ENCODE measurements at regions not wholly inside any gene's neighbourhood (a gene's known extent, or its start where the extent isn't known, plus 50 kb on each side); places are given as distances from the start of the nearest gene placed in this dataset.

DNA sequence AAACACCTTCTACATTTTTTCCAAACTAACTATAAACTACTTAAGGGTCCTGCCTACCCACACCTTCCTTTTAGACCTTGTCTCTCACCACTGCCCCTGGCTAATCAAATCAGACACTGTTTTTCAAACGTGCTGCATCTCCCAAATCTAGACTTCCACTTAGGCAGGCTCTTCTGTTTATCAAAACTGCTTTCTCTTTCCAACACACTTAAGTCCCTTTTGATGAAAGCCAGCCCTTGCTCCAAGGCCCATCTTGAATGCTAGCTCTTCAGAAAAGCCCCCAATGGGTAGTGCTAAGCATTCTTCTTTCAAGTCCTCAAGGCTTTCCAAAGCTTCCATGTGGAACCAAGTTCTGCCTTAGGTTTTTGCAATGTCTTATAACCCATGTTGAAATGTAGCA is 888.3 kb downstream of the TUSC7 start:
- TF ChIP-seq, protein P1, sequence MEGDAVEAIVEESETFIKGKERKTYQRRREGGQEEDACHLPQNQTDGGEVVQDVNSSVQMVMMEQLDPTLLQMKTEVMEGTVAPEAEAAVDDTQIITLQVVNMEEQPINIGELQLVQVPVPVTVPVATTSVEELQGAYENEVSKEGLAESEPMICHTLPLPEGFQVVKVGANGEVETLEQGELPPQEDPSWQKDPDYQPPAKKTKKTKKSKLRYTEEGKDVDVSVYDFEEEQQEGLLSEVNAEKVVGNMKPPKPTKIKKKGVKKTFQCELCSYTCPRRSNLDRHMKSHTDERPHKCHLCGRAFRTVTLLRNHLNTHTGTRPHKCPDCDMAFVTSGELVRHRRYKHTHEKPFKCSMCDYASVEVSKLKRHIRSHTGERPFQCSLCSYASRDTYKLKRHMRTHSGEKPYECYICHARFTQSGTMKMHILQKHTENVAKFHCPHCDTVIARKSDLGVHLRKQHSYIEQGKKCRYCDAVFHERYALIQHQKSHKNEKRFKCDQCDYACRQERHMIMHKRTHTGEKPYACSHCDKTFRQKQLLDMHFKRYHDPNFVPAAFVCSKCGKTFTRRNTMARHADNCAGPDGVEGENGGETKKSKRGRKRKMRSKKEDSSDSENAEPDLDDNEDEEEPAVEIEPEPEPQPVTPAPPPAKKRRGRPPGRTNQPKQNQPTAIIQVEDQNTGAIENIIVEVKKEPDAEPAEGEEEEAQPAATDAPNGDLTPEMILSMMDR (IDR thresholded peaks at IDR 0.05; ENCODE audit: extremely low read depth, missing control alignments) = no peak
- no peak for DNase-seq (ENCODE audit: low spot score)

GRCh38 chr3:117600112-117600511 is 890.5 kb downstream of the TUSC7 start:
- TF ChIP-seq, protein P1 (IDR thresholded peaks at IDR 0.05; ENCODE audit: extremely low read depth, missing control alignments) = no peak
- DNase-seq (ENCODE audit: low spot score) = no peak

- TF ChIP-seq, protein P1 (IDR thresholded peaks at IDR 0.05; ENCODE audit: extremely low read depth, missing control alignments) = no peak
- no peak for DNase-seq (ENCODE audit: low spot score)
These were observed 891.1 kb downstream of the TUSC7 start for GRCh38 chr3:117600666-117601065.

DNA sequence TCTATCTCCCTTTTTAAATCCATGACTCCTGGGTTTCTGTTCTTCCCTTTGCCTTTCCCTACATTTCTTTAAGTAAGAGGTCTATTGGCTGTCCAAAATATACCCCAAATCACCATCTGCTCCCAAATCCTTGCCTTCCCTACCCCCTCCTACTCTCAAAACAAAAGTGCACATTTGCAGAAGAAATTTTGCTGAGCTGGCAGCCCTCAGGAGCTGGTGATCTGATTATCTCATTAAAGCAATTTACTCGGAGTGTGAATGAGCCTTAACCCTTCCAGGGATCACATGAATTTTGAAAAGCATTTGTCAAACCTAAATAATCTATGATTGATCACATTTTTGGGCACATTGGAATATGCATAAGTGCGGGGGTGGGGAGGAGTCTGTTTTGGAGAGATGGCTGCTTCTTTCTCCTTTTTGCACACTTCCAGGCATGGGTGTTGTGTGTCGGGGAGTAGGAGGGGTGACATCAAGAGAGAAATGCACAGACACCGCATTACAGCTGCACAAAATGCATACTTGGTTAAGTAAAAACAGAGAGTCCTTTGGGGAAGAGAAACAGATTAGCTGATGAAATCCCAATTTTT is 892.6 kb downstream of the TUSC7 start:
- no peak for DNase-seq (ENCODE audit: low spot score)
- TF ChIP-seq, protein P1 (IDR thresholded peaks at IDR 0.05; ENCODE audit: extremely low read depth, missing control alignments) = no peak

DNA sequence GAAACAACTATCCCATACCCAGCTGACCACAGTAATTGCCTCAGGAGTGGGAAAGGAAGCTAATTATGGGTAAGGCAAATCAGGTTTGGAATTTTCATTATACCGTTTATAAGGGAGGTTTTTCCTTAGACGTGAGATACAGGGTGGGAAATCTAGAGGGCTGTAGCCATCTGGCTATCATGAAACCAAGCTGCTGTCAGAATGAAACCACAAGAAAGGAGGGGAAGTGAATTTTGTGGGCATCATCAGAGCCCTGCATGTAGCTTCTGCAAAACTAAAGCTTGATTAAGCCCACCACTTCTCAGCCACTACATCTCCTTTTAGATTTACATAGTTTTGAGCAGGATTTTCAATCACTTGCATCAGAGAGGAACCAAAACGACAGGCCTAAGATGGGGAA is 893.5 kb downstream of the TUSC7 start:
- TF ChIP-seq, protein P1 (IDR thresholded peaks at IDR 0.05; ENCODE audit: extremely low read depth, missing control alignments) = no peak
- no peak for DNase-seq (ENCODE audit: low spot score)

- TF ChIP-seq, protein P1 (IDR thresholded peaks at IDR 0.05; ENCODE audit: extremely low read depth, missing control alignments) = no peak
- DNase-seq (ENCODE audit: low spot score) = no peak
These were observed 897.3 kb downstream of the TUSC7 start for GRCh38 chr3:117606866-117607265.

GRCh38 chr3:117609330-117609729 is 899.8 kb downstream of the TUSC7 start:
- TF ChIP-seq, protein P1 (IDR thresholded peaks at IDR 0.05; ENCODE audit: extremely low read depth, missing control alignments) = no peak
- no peak for DNase-seq (ENCODE audit: low spot score)

Data from GM20000 (cell line).